ENCODE measurements at regions not wholly inside any gene's neighbourhood (a gene's known extent, or its start where the extent isn't known, plus 50 kb on each side); places are given as distances from the start of the nearest gene placed in this dataset.
"Not testable (repeated sequence)": the region's sequence is repeated elsewhere in the genome, so short reads cannot be mapped to it uniquely, and the experiment has no call there.

DNA sequence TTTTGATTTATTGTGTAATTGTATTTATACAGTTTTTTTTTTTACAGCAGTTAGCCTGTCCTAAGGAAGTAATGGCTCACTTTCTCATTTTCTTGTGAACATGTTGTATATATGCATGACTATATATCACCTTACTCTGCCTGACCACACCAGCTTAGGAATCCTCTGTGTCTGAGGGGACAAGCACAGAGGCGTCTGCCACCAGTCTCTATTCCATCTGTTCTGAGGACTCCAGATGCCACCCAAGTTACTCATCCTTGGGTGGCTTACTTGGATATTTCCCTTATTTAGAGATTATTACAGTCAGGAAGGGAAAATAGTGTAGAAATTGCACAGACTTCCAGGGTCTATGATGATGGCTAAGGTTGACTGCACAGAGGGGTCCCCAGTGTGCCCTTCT is 256.3 kb upstream of the C9orf72 start:
- Mint-ChIP-seq H3K4me1 (no peaks in the 10 kb centered on the region), H3K4me3 (no peak overlapping the region)

DNA sequence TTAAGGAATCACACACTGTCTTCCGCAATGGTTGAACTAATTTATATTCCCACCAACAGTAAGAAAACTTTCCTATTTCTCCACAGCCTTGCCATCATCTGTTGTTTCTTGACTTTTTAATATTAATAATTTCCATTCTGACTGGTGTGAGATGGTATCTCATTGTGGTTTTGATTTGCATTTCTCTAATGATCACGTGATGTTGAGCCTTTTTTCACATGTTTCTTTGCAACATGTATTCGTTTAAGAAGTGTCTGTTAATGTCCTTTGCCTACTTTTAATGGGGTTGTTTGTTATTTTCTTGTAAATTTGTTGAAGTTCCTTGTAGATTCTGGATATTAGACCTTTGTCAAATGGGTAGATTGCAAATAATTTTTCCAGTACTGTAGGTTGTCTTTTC is 258.8 kb upstream of the C9orf72 start:
- H3K27ac Mint-ChIP-seq; H3K4me1 Mint-ChIP-seq; H3K36me3 ChIP-seq (ENCODE audit: control insufficient read depth, insufficient read depth, low read length); H3K36me3 Mint-ChIP-seq; ATAC-seq; H3K27me3 ChIP-seq (ENCODE audit: control insufficient read depth, insufficient read depth, low read length); H3K4me1 ChIP-seq (ENCODE audit: control insufficient read depth, insufficient read depth, low read length); intact Hi-C loops (cut with micrococcal nuclease); DNase-seq; H3K9me3 ChIP-seq (ENCODE audit: control insufficient read depth, insufficient read depth, low read length); H3K4me3 Mint-ChIP-seq; H3K27ac ChIP-seq (ENCODE audit: low read length); H3K9me3 Mint-ChIP-seq; H3K27me3 Mint-ChIP-seq (ENCODE audit: low read depth in 2 of 2); H3K4me3 ChIP-seq (ENCODE audit: low read length): not testable (repeated sequence)
- WGBS (ENCODE audit: insufficient coverage) = 51% methylated on average over 2 of the region's 3 CpGs

More for the DNA sequence above, 256.3 kb upstream of the C9orf72 start:
- Histone ChIP-seq H3K4me1 (ENCODE audit: control insufficient read depth, insufficient read depth, low read length) (no peaks in the 10 kb centered on the region), H3K27me3 (ENCODE audit: control insufficient read depth, insufficient read depth, low read length) (no peaks in the 10 kb centered on the region), H3K36me3 (ENCODE audit: control insufficient read depth, insufficient read depth, low read length) (no peaks in the 10 kb centered on the region), H3K27ac (ENCODE audit: low read length) (no peak overlapping the region), H3K9me3 (ENCODE audit: control insufficient read depth, insufficient read depth, low read length) (no peaks in the 10 kb centered on the region), H3K4me3 (ENCODE audit: low read length) (no peak overlapping the region)
- WGBS (ENCODE audit: insufficient coverage) = 100% methylated on average over 1 of the region's 1 CpG
- intact Hi-C loops (cut with micrococcal nuclease) = no loop called here
- TF ChIP-seq, protein P1, sequence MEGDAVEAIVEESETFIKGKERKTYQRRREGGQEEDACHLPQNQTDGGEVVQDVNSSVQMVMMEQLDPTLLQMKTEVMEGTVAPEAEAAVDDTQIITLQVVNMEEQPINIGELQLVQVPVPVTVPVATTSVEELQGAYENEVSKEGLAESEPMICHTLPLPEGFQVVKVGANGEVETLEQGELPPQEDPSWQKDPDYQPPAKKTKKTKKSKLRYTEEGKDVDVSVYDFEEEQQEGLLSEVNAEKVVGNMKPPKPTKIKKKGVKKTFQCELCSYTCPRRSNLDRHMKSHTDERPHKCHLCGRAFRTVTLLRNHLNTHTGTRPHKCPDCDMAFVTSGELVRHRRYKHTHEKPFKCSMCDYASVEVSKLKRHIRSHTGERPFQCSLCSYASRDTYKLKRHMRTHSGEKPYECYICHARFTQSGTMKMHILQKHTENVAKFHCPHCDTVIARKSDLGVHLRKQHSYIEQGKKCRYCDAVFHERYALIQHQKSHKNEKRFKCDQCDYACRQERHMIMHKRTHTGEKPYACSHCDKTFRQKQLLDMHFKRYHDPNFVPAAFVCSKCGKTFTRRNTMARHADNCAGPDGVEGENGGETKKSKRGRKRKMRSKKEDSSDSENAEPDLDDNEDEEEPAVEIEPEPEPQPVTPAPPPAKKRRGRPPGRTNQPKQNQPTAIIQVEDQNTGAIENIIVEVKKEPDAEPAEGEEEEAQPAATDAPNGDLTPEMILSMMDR (IDR thresholded peaks at IDR 0.05) = no peak
- H3K27me3 Mint-ChIP-seq (ENCODE audit: low read depth in 2 of 2) = no peaks in the 10 kb centered on the region
- H3K36me3 Mint-ChIP-seq = no peaks in the 10 kb centered on the region
- H3K27ac Mint-ChIP-seq = no peak overlapping the region
- peaks cover 0 to 2% of the 10 kb centered on the region in 2 donors for H3K9me3 Mint-ChIP-seq
- DNase-seq (no peak), ATAC-seq (no peak)

DNA sequence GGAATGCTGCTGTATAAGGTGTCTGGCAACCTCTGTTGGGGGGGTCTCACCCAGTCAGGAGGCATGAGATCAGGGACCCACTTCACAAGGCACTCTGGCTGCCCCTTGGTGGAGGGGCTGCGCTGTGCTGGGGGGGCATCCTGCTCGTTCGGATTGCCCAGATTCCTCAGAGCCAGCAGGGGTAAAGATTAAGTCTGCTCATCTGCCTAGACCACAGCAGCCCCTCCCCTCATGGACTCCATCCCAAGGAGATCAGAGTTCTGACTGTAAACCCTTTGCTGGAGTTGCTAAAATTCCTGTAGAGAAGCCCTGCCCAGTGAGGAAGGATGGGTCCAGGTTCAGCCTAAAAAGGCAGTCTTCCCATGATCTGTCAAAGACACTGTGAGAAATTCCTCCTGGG is 262.0 kb upstream of the C9orf72 start:
- no peak for ATAC-seq
- Mint-ChIP-seq H3K4me3 (no peak overlapping the region), H3K27ac (no peak overlapping the region), H3K27me3 (ENCODE audit: low read depth in 2 of 2) (no peaks in the 10 kb centered on the region), H3K9me3 (peaks cover 4 to 10% of the 10 kb centered on the region in 2 donors), H3K4me1 (no peaks in the 10 kb centered on the region), H3K36me3 (no peaks in the 10 kb centered on the region)
- no peaks in the 10 kb centered on the region for H3K36me3 ChIP-seq (ENCODE audit: control insufficient read depth, insufficient read depth, low read length)
- 98% methylated on average over 3 of the region's 3 CpGs for WGBS (ENCODE audit: insufficient coverage)
- H3K9me3 ChIP-seq (ENCODE audit: control insufficient read depth, insufficient read depth, low read length) = peaks cover 3% of the 10 kb centered on the region
- no peaks in the 10 kb centered on the region for H3K4me1 ChIP-seq (ENCODE audit: control insufficient read depth, insufficient read depth, low read length)
- H3K4me3 ChIP-seq (ENCODE audit: low read length) = no peak overlapping the region
- intact Hi-C loops (cut with micrococcal nuclease) = no loop called here
- TF ChIP-seq, protein P1 (IDR thresholded peaks at IDR 0.05) = no peak
- H3K27ac ChIP-seq (ENCODE audit: low read length) = no peak overlapping the region
- no peak for DNase-seq
- H3K27me3 ChIP-seq (ENCODE audit: control insufficient read depth, insufficient read depth, low read length) = no peaks in the 10 kb centered on the region

DNA sequence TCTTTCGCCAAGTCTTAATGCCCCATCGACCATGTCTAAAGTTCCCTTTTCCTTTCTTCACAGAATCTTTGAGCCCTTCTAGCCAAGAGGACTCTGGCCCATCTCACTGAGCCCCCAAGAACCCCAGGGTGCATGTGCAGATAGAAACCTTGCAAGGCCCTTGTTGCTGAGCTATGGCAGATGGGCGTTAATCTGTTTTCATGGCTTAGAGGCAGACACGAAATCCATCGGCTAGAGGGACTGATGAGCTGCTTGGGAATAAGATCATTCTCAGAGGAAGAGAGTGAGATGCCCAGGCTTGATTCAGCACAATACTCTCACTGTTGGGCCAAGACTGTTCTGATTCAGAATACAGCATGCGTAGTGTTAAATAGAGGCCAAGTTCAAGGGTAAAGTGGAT is 262.5 kb upstream of the C9orf72 start:
- Histone ChIP-seq H3K9me3 (ENCODE audit: control insufficient read depth, insufficient read depth, low read length) (peaks cover 3% of the 10 kb centered on the region), H3K27me3 (ENCODE audit: control insufficient read depth, insufficient read depth, low read length) (no peaks in the 10 kb centered on the region), H3K4me1 (ENCODE audit: control insufficient read depth, insufficient read depth, low read length) (no peaks in the 10 kb centered on the region), H3K4me3 (ENCODE audit: low read length) (no peak overlapping the region), H3K36me3 (ENCODE audit: control insufficient read depth, insufficient read depth, low read length) (no peaks in the 10 kb centered on the region), H3K27ac (ENCODE audit: low read length) (no peak overlapping the region)
- WGBS (ENCODE audit: insufficient coverage) = 87% methylated on average over 6 of the region's 6 CpGs
- no peak overlapping the region for H3K27ac Mint-ChIP-seq
- no peaks in the 10 kb centered on the region for H3K36me3 Mint-ChIP-seq
- TF ChIP-seq, protein P1 (IDR thresholded peaks at IDR 0.05) = no peak
- H3K27me3 Mint-ChIP-seq (ENCODE audit: low read depth in 2 of 2) = no peaks in the 10 kb centered on the region
- no peaks in the 10 kb centered on the region for H3K4me1 Mint-ChIP-seq
- H3K4me3 Mint-ChIP-seq = no peak overlapping the region
- intact Hi-C loops (cut with micrococcal nuclease) = no loop called here
- H3K9me3 Mint-ChIP-seq = peaks cover 4 to 10% of the 10 kb centered on the region in 2 donors
- DNase-seq (no peak), ATAC-seq (no peak)
